ENCODE measurements at regions not wholly inside any gene's neighbourhood (a gene's known extent, or its start where the extent isn't known, plus 50 kb on each side); places are given as distances from the start of the nearest gene placed in this dataset.
"Not testable (repeated sequence)": the region's sequence is repeated elsewhere in the genome, so short reads cannot be mapped to it uniquely, and the experiment has no call there.

DNA sequence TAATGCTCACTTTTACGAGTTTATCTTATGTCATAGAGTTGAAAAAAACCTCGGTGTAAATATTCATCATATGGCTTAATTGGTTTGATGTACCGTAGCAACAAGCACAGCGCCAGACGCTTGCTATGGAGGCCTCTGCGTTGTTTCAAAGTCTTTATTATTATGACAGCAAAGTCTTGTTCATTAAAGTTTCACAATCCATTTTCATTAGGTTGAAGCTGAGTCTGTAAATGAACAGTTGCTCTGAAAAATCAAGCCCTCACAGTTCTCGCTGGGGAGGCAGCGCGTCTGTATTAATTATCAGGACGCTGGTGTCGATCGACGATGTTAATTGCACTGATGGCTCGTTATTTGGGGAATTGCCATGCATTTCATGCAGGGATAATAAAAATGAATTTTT lies 185.6 kb downstream of the INSC start:
- DNase-seq (ENCODE audit: low read depth) = no peak

DNA sequence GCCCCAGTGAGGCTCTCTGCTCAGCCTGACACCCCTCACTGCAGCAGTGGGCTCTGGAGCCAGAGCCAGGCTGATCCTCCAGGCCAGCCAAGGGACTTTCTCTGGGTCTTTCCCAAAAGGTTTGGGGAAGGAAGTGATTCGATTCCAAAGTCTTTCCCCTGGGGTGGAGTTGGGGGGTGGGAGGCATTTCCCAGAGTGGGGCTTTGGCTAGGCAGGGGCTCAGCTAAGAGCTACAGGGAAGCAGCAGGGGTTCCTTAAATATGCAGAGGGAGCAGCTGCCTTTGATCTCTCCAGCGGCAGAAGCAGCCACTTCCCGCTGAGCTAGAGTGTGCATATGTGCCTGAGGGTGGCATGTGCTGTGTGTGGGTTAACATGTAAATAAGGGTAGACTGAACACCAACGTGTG lies 192.9 kb downstream of the INSC start:
- no peak for DNase-seq (ENCODE audit: low read depth)

DNA sequence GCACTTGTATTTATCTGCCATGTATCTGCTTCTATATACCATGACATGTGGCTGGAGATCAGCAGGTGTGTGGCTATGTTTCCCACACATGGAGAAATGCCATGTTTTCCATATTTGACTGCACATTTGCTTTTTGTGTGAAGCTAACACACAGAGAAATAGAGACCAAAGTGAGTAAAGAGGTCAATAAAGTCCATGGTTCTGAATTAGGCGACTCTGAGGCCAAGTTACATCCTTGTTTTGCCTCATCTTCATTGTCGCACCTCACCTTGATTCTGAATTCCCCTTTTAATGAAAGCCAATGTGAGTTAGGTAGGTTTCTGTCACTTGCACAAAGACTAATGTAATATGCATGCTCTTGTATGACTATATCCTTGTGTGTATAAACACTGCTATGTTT lies 194.1 kb downstream of the INSC start:
- no peak for DNase-seq (ENCODE audit: low read depth)

DNA sequence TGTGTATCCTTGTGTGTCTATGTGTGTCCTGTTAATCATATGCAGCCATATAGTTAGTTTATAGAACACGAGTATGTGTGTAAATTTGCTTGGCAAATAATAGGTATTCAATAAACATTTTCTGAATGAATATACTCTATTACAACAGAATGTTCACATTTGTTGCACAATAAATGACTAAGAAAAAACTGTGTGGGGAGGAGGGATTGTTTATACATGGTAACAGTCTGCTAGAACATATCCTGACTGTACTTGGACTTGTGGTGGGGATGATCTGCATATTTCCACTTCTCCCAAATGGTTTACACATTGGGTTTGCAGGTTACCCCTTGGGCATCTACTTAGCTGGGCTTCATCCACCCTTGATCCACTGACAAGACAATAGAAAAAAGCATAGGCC lies 194.6 kb downstream of the INSC start:
- DNase-seq (ENCODE audit: low read depth) = no peak

DNA sequence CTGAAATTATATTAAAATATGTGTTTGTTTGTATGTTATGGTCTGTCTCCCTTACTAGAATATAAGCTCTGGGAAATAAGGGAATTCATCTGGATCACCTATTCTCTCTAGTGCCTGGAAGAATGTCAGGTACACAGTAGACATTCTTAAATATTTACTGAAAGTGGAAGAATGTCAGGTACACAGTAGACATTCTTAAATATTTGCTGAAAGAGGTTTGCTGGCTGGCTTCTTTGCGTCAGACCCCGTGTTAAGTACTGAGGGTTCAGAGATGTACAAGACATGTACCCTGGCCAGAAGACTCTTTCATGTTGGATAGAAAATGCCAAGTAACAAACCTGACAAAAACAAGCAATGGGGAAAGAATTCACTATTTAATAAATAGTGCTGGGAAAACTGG lies 199.1 kb downstream of the INSC start:
- DNase-seq (ENCODE audit: low read depth) = no peak

DNA sequence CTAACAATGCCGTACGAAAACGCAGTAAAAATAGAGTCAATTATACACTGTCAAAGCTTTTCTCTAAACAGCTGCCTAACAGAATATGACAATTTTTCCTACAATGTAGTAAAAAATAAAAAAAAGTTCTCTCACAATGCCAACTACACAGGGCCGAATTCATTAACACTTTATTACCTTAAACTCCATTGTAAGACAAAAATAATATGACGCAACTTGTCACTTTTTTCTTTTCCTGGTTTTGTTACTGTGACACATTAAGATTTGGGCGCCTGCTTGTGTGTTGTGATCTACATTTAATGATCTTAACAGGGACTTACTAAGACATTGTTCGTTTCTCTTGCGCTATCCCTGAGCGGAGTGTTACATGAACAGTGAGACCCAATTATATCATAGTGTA lies 204.1 kb downstream of the INSC start:
- DNase-seq (ENCODE audit: low read depth) = no peak

DNA sequence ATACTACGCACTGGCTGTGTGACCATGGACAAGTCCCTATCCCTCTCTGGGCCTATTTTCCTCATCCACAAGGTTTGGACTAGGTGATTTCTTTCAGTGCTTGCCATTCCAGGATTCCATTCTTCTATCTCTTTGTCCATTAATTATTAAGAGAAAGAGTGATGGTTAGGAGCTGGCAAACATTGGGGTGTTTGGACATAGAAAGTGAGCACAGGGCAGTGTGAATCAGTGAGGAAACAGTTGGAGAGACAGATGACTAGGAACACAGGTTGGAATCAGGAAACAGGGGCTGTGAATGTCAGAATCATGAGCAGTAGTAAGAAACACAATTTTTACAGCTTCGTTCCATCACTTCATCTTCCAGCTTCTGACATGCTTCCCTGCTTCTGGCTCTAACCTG lies 211.8 kb downstream of the INSC start:
- no peak for DNase-seq (ENCODE audit: low read depth)

DNA sequence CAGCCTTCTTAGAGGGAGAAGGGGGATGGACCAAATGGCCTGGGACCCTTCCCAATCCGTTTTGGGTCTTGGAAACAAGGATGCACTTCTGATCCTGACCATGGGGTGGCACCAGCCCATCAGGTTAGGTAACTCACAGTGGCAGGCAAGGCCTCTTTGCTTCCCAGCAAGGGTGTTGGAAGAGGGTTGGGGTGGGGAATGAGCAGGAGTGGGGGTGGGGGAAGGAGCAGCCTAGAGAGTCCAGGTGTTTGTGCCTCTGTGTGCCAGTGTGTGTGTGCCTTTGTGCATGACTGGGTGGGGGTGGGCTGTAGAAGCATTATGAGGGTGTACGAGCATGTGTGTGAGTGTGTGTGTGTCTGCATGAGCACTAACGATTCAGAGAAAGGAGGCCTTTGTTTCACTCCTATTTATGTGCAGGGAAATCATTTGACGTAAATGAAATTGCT lies 213.1 kb downstream of the INSC start:
- no peak for DNase-seq (ENCODE audit: low read depth)

DNA sequence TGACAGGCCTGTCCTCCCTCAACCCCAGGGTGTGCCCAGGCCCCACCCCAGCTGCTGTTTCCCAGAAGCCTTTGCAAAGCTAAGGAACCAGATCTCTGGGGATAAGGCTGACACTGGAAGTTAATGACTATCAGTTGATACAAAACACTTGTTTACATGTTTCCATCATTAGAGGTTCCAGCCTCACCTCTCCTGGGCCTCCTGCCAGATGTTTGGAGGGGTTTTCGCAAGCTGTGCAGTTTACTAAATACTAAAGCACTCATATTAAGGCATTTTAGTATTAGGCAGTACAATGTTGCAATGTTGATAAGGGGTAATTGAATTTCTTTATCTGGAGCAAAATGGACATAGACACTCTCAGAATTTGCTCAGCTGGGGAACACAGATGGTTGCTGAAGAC lies 218.7 kb downstream of the INSC start:
- DNase-seq (ENCODE audit: low read depth) = no peak

DNA sequence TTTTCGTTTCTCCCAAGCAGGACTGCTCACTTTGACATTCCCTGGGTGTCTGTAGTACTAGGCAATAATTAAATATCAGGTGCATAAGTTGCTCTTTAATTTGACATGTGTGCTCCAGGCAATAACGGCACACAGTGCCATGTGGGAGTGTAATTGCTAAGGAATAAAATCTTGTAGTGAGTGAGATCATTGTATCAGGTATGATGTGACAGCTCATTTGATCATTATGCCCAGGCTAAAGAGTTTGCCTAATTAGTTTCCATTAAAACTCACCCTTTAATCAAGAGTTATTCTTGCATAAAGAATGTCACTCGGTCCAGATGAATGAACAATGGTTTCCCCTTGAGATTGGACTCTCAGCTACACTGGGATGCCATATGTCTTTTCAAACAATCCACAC lies 220.0 kb downstream of the INSC start:
- no peak for DNase-seq (ENCODE audit: low read depth)

DNA sequence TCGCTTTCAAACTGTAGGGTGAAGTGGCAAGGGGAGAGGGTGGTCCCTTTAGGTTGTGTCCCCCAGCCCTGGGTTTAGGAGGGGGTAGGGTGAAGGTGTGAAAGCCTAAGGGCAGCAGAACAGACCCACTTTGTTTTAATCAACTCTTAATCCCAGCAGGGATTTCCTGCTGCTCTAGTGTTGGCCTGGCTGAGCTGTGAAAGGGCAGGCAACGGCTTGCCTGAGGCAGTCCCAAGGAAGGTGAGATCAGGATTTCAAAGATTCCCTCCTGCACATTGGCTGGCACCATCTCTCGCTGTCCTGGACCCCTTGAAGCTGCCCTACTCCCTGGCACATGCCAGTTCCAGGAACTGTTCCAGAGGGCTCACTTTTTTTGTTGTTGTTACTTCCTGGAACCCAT lies 221.3 kb downstream of the INSC start:
- DNase-seq (ENCODE audit: low read depth) = no peak

DNA sequence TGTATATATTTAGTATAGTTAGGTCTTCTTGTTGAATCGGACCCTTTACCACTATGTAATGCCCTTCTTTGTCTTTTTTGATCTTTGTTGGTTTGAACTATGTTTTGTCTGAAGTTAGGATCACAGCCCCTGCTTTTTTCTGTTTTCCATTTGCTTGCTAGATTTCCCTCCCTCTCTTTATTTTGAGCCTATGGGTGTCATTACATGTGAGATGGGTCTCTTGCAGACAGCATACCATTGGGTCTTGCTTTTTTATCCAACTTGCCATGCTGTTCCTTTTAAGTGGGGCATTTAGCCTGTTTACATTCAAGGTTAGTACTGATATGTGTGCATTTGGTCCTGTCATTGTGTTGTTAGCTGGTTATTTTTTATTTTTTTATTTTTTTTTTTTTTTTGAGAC lies 224.6 kb downstream of the INSC start:
- no peak for DNase-seq (ENCODE audit: low read depth)

DNA sequence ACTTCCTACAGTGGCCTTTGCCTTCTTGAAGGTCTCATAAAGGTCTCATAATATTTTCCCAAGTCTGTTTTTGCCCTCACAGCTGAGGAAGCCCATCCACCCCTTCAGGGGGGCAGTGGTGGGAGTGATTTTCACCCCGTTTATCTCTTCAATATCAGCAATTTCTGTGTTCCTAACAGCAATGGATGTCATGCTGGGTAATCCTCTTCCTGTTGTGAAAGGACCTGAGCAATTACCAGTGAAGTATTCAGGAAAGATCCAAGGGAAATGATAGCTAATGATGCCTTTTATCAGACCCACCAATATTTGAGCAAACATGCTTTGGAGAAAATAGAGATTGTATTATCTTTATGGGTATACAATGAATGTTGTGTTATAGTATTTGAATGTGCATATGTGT lies 226.9 kb downstream of the INSC start:
- no peak for DNase-seq (ENCODE audit: low read depth)

DNA sequence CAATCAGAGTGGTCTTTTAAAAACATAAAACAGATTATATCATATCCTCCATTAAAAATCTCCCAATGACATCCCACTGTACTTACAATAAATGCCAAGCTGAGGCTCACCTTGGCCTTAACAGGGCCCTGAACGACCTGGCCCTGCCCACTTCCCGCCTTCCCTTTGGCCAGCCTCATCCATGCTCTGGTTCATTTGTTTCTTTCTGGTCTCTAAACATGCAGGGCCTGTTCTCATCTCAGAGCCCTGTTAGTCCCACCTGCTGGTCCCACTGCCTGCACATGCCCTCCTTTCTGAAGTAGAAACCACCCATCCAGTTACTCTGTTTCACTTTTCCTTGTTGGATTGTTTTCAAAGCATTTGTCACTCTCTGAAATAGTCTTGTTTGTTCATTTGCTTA lies 227.4 kb downstream of the INSC start:
- DNase-seq (ENCODE audit: low read depth) = no peak

DNA sequence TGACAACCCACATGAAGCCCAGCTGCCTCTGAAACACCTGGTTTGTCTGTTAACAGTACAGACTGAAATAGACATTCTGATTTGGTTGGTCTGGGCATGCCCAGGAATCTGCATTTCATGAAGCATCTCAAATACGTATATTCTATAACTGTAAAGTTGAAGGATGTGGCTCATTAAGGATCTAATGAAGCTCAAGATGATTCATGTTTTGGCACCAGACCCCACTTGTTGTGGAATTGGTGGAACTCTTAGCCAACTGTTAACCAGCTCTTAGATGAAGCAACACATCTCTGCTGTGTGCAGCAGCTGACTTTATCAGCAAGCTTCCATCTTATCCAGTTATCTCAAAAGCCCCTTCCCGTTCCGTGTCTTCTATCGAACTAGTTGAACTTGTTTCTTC lies 232.2 kb downstream of the INSC start:
- no peak for DNase-seq (ENCODE audit: low read depth)

DNA sequence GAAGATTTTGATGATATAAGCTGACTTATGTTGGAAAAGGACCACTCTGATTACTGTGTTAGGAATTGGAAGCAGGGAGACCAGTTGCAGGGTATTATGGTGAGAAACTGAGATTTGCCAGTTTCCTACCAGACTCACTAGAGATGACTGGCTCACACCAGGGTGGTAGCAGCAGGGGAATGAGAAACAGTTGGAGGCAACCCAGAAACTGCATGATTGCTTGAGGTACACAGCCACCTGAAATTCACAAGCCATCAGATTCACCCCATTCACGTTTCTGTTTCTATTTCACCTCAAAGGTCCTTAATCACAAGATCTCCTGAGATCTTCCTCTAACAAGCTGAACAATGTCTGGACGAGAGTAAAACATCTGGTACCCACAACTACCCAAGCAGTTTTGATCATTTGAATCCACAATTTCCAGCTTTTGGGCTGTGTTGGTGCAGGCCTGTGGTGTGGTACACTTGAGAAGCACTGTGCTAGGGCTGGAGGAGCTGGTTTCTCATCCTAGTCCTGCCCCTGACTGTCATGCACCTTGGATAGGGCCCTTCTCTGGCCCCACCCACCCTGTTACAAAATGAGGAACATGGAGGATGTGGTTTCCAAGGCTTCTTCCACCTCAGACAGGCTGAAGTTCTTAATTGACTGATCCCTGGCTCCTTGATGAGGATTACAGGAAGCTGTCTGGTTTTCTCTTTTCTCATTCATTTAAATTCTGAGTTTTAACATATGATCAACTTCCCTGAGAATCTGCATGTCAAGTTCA lies 233.4 kb downstream of the INSC start:
- no peak for DNase-seq (ENCODE audit: low read depth)

DNA sequence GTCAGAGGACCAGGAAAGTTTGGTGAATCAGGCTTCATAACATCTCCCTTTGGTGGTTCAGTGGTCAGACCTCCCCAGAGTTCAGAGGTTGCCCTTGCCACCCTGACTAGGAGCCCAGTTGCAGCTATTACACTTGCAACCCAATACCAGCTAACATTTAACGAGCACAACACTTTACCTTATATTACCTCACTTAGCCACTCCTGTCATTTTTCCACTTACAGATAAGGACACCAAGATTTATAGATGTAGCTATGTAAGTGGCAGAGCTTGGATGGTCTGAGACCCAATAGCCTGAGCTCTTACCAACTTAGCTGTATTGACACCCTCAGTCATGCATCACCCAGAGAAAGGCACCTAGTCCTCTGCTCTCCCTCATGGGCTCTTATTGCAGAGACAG lies 234.7 kb downstream of the INSC start:
- no peak for DNase-seq (ENCODE audit: low read depth)

DNA sequence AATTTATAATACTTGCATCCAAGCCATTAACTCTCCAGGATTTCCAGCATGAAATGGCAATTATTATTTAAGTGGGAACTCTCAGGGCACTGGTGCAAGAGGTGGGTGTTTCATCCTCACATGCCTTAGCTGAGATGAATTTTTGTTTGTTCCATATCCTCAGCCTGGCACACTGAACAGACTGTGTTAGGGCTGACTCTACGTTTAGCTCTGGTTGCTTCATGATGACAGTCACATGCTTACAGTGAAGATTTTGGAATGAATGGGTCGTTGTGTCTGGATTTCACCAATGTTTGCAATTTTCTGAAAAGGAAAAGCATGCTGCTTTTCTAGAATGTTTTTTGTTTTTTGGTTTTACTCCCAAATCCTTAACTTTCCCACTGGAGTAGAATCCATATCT lies 246.6 kb downstream of the INSC start:
- DNase-seq (ENCODE audit: low read depth) = no peak

DNA sequence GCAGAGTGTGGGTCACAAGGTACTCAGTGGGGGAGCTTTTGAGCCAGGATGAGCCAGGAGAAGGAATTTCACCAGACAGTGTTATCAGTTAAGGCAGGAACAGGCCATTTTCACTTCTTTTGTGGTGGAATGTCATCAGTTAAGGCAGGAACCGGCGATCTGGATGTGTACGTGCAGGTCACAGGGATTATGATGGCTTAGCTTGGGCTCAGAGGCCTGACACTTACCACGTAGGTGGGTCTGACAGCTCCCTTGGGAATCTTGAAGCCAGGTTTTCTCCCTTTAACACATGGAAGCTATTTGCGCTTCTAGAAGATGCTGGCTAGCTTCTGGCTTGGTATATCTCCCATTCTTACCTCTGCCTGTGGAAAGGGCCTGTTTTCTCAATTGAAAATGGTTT lies 250.6 kb downstream of the INSC start:
- not testable (repeated sequence) for DNase-seq (ENCODE audit: low read depth)

DNA sequence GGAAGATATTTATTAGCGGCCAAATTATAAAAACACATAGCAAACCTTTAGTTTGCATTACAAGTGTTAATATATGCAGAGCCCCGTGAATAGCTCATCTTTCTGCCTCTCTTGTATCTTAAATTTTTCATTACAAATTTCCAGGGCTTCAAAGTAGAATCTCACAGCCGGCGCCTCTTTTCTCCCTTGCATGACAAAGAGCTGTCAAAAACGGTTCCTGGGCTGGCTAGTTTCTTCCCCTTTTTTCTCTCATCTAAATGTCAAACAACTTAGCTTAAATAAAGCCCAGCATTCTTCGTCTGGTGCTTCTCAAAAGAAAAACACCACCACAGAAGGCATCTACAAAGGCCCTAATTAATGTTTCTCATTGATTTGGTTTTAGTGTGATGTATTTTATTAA lies 253.0 kb downstream of the INSC start:
- DNase-seq (ENCODE audit: low read depth) = no peak

DNA sequence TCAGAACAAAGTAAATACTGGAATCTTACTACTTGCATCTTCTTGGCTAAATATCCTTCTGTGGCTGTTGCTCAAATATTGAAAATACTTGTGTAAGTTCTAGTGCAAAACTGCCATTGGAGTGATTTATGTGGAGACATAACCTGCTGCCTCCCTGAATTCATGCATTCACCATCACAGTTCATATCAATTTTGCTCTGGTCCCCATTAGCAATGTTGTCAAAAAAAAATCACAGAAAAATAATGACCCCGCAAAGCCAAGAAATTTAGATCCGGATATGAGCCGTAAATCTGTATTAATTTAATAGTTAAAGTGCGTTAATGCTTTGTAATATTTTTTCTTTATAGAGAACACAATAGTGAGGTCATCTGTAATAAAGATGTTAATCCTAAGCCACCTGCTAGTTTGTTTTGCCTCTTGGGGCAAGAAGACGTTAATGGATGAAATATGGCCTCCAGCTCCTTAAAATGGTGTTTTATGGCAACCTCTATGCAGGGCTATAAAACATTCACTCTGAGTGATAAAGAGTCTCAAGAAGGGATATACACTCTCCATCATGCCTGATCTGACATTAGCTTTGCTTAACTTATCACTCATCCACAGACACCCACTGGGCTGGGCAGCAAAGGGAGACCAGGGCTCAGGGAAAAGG lies 255.9 kb downstream of the INSC start:
- DNase-seq (ENCODE audit: low read depth) = no peak

DNA sequence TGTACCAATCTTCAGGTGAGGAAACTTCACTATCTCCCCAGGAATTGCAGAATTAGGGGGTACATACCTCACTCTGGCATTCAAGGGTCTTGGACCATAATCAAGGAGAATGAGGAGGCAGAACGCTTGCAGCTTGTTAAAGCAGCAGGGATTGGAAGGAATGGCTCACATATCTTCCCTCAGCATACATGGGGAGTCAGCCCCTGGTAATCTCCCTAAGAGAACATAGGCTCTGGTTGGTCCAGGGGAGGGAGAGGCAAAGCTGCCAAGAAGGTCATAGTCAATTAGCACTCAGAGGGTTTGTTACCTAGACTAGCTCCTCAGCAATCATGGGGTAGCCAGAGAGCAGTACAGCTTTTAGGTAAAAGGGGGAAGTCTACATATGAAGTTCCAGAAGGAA lies 256.8 kb downstream of the INSC start:
- DNase-seq (ENCODE audit: low read depth) = no peak

DNA sequence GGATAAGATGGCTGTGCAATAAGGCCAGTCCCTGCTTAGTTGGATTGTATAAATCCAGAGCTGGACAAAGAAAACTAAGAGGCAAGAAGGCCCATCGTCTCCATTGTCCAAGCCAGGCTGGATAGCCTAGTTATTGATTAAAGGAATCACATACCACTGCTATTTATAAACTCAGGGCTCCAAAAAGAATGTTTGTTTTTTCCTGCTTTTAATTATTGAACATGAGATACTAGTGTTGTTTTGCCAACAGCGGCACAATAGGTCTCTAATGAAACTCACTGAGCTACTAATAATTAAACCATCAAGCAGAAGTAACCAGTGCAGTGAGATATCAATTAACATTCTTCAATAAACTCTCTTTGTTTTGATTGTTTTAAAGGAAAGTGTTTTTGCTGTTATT lies 259.7 kb downstream of the INSC start:
- no peak for DNase-seq (ENCODE audit: low read depth)

DNA sequence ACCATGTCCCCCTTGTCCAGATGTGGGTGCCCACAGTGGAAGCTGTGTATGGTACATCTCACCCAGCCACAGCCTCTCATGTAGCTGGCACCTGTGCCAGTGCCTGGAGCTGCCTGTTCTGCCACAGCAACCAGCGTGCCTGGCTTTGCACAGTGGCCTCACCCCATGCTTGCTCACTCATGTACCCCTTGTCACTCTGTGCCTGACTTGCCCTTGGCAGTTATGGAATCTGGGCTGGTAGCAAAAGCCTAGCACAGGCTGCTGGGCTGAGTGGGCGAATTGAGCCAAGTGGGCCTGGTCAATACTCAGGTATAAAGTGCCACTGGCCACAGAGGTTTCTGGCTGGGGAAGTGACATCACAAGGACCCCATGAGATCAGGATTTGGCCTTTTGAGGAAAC lies 264.2 kb downstream of the INSC start:
- no peak for DNase-seq (ENCODE audit: low read depth)
